ENCODE measurements at regions not wholly inside any gene's neighbourhood (a gene's known extent, or its start where the extent isn't known, plus 50 kb on each side); places are given as distances from the start of the nearest gene placed in this dataset.
A peak's percentile ranks its signal among the peaks of the same experiment; 100 is the strongest.
"Not testable (repeated sequence)": the region's sequence is repeated elsewhere in the genome, so short reads cannot be mapped to it uniquely, and the experiment has no call there.

GRCh38 chr4:54840992-54841768 is 183.4 kb downstream of the KIT start:
- Histone ChIP-seq H3K27ac (no peak overlapping the region), H3K9ac (ENCODE audit: low read depth in 2 of 2, low read length in 2 of 2) (no peak overlapping the region), H3K9me3 (no peaks in the 10 kb centered on the region), H3K4me1 (no peaks in the 10 kb centered on the region), H3K4me3 (no peak overlapping the region), H3K36me3 (no peaks in the 10 kb centered on the region), H3K27me3 (no peaks in the 10 kb centered on the region)
- intact Hi-C loops (cut with DNase I) = loop anchor here (10.0 kb wide), 1 partner anchor 456 kb away; no protein-coding TSS in a partner anchor
- no peak for TF ChIP-seq CTCF (IDR thresholded peaks at IDR 0.05)
- DNase-seq = peak; percentile 18

- Histone ChIP-seq H3K4me1 (no peaks in the 10 kb centered on the region), H3K4me3 (no peak overlapping the region), H3K9ac (ENCODE audit: low read depth in 2 of 2, low read length in 2 of 2) (no peak overlapping the region), H3K27ac (no peak overlapping the region), H3K36me3 (no peaks in the 10 kb centered on the region), H3K27me3 (no peaks in the 10 kb centered on the region), H3K9me3 (no peaks in the 10 kb centered on the region)
- intact Hi-C loops (cut with DNase I) = loop anchor here (10.0 kb wide), 1 partner anchor 456 kb away; no protein-coding TSS in a partner anchor
- no peak for TF ChIP-seq CTCF (IDR thresholded peaks at IDR 0.05)
- DNase-seq = no peak
Observed at GRCh38 chr4:54840430-54840829, 182.7 kb downstream of the KIT start.

- Histone ChIP-seq H3K4me1 (no peaks in the 10 kb centered on the region), H3K27ac (no peak overlapping the region), H3K9me3 (no peaks in the 10 kb centered on the region), H3K9ac (ENCODE audit: low read depth in 2 of 2, low read length in 2 of 2) (no peak overlapping the region), H3K4me3 (no peak overlapping the region), H3K36me3 (no peaks in the 10 kb centered on the region), H3K27me3 (no peaks in the 10 kb centered on the region)
- intact Hi-C loops (cut with DNase I) = loop anchor here (10.0 kb wide), 1 partner anchor 514 kb away; no protein-coding TSS in a partner anchor
- no peak for TF ChIP-seq CTCF (IDR thresholded peaks at IDR 0.05)
- DNase-seq = no peak
Observed at GRCh38 chr4:54838301-54838700, 180.5 kb downstream of the KIT start.

GRCh38 chr4:54837576-54838140 is 179.9 kb downstream of the KIT start:
- no peak for DNase-seq
- no peak for TF ChIP-seq CTCF (IDR thresholded peaks at IDR 0.05)
- Histone ChIP-seq H3K36me3 (no peaks in the 10 kb centered on the region), H3K27ac (no peak overlapping the region), H3K9me3 (no peaks in the 10 kb centered on the region), H3K27me3 (no peaks in the 10 kb centered on the region), H3K4me3 (no peak overlapping the region), H3K9ac (ENCODE audit: low read depth in 2 of 2, low read length in 2 of 2) (no peak overlapping the region), H3K4me1 (no peaks in the 10 kb centered on the region)
- intact Hi-C loops (cut with DNase I) = loop anchor here (10.0 kb wide), 1 partner anchor 513 kb away; no protein-coding TSS in a partner anchor

GRCh38 chr4:54828361-54828760 is 170.6 kb downstream of the KIT start:
- H3K9me3 ChIP-seq; intact Hi-C loops (cut with DNase I); H3K27me3 ChIP-seq; H3K9ac ChIP-seq (ENCODE audit: low read depth in 2 of 2, low read length in 2 of 2); H3K36me3 ChIP-seq; H3K4me3 ChIP-seq; H3K4me1 ChIP-seq; DNase-seq; H3K27ac ChIP-seq: not testable (repeated sequence)

- DNase-seq = no peak
- H3K27me3 ChIP-seq = no peaks in the 10 kb centered on the region
- H3K27ac ChIP-seq = no peak overlapping the region
- no peaks in the 10 kb centered on the region for H3K4me1 ChIP-seq
- intact Hi-C loops (cut with DNase I) = no loop called here
- H3K9me3 ChIP-seq = no peaks in the 10 kb centered on the region
- H3K36me3 ChIP-seq = no peaks in the 10 kb centered on the region
- H3K4me3 ChIP-seq = no peak overlapping the region
- H3K9ac ChIP-seq (ENCODE audit: low read depth in 2 of 2, low read length in 2 of 2) = no peak overlapping the region
- TF ChIP-seq CTCF (IDR thresholded peaks at IDR 0.05) = no peak
Observed at GRCh38 chr4:54823616-54824015, 165.9 kb downstream of the KIT start.
